K562 (cell line): ENCODE measurements at regions not wholly inside any gene's neighbourhood (a gene's known extent, or its start where the extent isn't known, plus 50 kb on each side); places are given as distances from the start of the nearest gene placed in this dataset.

Source experiments
- EZH2 ChIP-seq: IDR thresholded peaks from 2 replicates; pipeline ENCODE4 v1.6.1; 2012; ENCODE audit warnings: low read depth, mild to moderate bottlenecking, inconsistent platforms, low read length, borderline replicate concordance
- JUNB ChIP-seq: fragments of 450-650 bp; formaldehyde crosslinking; conservative IDR thresholded peaks from 2 replicates; pipeline ENCODE4 v1.4.0; 2020; ENCODE audit warnings: mild to moderate bottlenecking
- TF ChIP-seq, protein P1 (sequence below), 3 experiments: IDR thresholded peaks in 2 of 3; conservative IDR thresholded peaks in 1 of 3; 2 replicates each; pipeline ENCODE4 v1.5.1; 2011 to 2012; ENCODE audit warnings: low read length in 3 of 3, mild to moderate bottlenecking in 3 of 3, control low read depth in 2 of 3, improper control_type of control experiment in 1 of 3, inconsistent platforms in 1 of 3, low read depth in 1 of 3, mixed read lengths in 1 of 3, moderate library complexity in 1 of 3; ENCODE audit not compliant: insufficient read depth in 2 of 3

DNA sequence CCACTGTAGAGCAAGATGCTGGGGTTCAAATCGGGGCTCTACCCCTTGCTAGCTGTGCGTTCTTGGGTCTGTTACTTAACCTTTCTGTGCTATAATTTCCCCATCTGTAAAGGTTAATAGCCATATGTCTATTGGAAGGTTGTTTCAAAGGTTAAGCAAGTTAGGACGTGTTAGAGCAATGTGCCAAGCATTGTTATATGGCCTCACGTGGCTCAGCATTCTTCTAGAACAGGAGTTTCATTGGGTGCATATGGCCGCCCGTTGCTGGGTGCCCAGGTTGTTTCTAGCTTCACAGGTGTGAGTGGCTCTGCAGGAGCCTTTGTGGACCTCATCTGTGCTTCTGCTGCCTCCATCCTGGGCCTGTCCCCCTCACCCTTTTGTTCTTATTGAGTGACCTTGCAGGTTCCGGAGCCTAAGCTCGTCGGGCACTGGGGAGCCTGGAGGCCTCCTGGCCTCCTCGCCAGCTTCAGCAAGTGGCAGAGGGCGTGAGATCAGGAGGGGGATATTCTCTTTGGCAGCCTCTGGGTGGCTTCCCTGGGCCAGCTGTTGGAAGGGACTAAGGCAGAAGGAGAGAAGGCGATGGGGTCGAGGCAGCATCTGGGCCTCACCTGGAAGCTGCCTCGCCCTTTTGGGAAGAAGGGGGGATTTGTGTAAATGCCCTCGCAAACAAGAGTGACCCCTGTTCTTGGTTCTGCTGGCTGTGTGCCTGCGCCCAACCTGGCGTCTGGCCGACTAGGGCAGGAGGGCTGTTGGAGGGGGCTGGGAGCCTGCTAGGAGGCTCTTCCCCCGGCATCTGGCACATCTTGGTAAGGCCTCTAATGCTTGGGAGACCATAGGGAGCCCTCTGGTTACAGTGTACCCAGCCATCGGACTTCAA is 80.2 kb upstream of the CIBAR2 start:
- TF ChIP-seq, protein P1, sequence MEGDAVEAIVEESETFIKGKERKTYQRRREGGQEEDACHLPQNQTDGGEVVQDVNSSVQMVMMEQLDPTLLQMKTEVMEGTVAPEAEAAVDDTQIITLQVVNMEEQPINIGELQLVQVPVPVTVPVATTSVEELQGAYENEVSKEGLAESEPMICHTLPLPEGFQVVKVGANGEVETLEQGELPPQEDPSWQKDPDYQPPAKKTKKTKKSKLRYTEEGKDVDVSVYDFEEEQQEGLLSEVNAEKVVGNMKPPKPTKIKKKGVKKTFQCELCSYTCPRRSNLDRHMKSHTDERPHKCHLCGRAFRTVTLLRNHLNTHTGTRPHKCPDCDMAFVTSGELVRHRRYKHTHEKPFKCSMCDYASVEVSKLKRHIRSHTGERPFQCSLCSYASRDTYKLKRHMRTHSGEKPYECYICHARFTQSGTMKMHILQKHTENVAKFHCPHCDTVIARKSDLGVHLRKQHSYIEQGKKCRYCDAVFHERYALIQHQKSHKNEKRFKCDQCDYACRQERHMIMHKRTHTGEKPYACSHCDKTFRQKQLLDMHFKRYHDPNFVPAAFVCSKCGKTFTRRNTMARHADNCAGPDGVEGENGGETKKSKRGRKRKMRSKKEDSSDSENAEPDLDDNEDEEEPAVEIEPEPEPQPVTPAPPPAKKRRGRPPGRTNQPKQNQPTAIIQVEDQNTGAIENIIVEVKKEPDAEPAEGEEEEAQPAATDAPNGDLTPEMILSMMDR (IDR thresholded peaks at IDR 0.05 in 2 of 3, conservative IDR thresholded peaks at IDR 0.05 in 1 of 3; ENCODE audit: insufficient read depth in 2 of 3, low read depth in 1 of 3, low read length in 3 of 3), result no peak
- TF ChIP-seq EZH2, result no peak
- no peak for TF ChIP-seq JUNB (CRISPR knock-in tag)
